Trophoblast cell (in vitro differentiated cells and primary cell): ENCODE measurements at regions not wholly inside any gene's neighbourhood (a gene's known extent, or its start where the extent isn't known, plus 50 kb on each side); places are given as distances from the start of the nearest gene placed in this dataset.

Experiments
- DNase-seq, 2 donors: peaks; one replicate each; pipeline ENCODE4 v3.0.0-alpha.2; 2016
- H2AFZ ChIP-seq: 2 replicates; pipeline ENCODE4 v1.6.1; 2013; ENCODE audit warnings: low read length, moderate library complexity, mild to moderate bottlenecking; ENCODE audit not compliant: insufficient read depth, poor library complexity
- H2AK5ac ChIP-seq: 2 replicates; pipeline ENCODE4 v1.6.1; 2013; ENCODE audit warnings: mild to moderate bottlenecking, low read length
- H2BK120ac ChIP-seq: 2 replicates; pipeline ENCODE4 v1.6.1; 2013; ENCODE audit warnings: low read length, mild to moderate bottlenecking, moderate library complexity; ENCODE audit not compliant: insufficient read depth, poor library complexity
- H2BK12ac ChIP-seq: 2 replicates; pipeline ENCODE4 v1.6.1; 2013; ENCODE audit warnings: mild to moderate bottlenecking, low read length, moderate library complexity
- H2BK5ac ChIP-seq: 2 replicates; pipeline ENCODE4 v1.6.1; 2013; ENCODE audit warnings: low read length, low read depth, moderate library complexity, mild to moderate bottlenecking; ENCODE audit not compliant: poor library complexity
- H3K14ac ChIP-seq: 2 replicates; pipeline ENCODE4 v1.6.1; 2013; ENCODE audit warnings: mild to moderate bottlenecking, low read length
- H3K18ac ChIP-seq: 2 replicates; pipeline ENCODE4 v1.6.1; 2013; ENCODE audit warnings: mild to moderate bottlenecking, low read length
- H3K23ac ChIP-seq: 2 replicates; pipeline ENCODE4 v1.6.1; 2013; ENCODE audit warnings: low read length
- H3K27ac ChIP-seq: 2 replicates; pipeline ENCODE4 v1.5.1; 2013; ENCODE audit warnings: low read depth, mild to moderate bottlenecking, inconsistent platforms, low read length, moderate library complexity
- H3K27me3 ChIP-seq: 2 replicates; pipeline ENCODE4 v1.6.1; 2013; ENCODE audit warnings: inconsistent platforms, mild to moderate bottlenecking, low read length, moderate library complexity; ENCODE audit not compliant: insufficient read depth
- H3K36me3 ChIP-seq, 2 experiments: 1 replicate in 1 of 2; 2 replicates in 1 of 2; pipeline ENCODE4 v1.6.1; 2013; ENCODE audit warnings: low read length in 2 of 2, mild to moderate bottlenecking in 2 of 2, moderate library complexity in 1 of 2; ENCODE audit not compliant: insufficient read depth in 2 of 2, control insufficient read depth in 1 of 2
- H3K4ac ChIP-seq: 2 replicates; pipeline ENCODE4 v1.6.1; 2013; ENCODE audit warnings: low read depth, mild to moderate bottlenecking, low read length, moderate library complexity
- H3K4me1 ChIP-seq, 2 experiments: 1 replicate in 1 of 2; 2 replicates in 1 of 2; pipeline ENCODE4 v1.6.1; 2013; ENCODE audit warnings: low read length in 2 of 2, mild to moderate bottlenecking in 2 of 2, moderate library complexity in 1 of 2; ENCODE audit not compliant: insufficient read depth in 2 of 2, control insufficient read depth in 1 of 2
- H3K4me2 ChIP-seq: 2 replicates; pipeline ENCODE4 v1.6.1; 2013; ENCODE audit warnings: inconsistent platforms, mild to moderate bottlenecking, low read length, moderate library complexity
- H3K4me3 ChIP-seq: 2 replicates; pipeline ENCODE4 v1.5.1; 2013; ENCODE audit warnings: mild to moderate bottlenecking, low read depth, low read length, inconsistent platforms
- H3K79me1 ChIP-seq: one replicate; pipeline ENCODE4 v1.6.1; 2013; ENCODE audit warnings: low read length
- H3K79me2 ChIP-seq: 2 replicates; pipeline ENCODE4 v1.6.1; 2013; ENCODE audit warnings: low read length, mild to moderate bottlenecking; ENCODE audit not compliant: control insufficient read depth, insufficient read depth, poor library complexity
- H3K9ac ChIP-seq: 2 replicates; pipeline ENCODE4 v1.6.1; 2013; ENCODE audit warnings: mild to moderate bottlenecking, low read length
- H3K9me3 ChIP-seq: 2 replicates; pipeline ENCODE4 v1.6.1; 2013; ENCODE audit warnings: low read depth, mild to moderate bottlenecking, control low read depth, inconsistent platforms, low read length; ENCODE audit not compliant: insufficient read depth
- H4K12ac ChIP-seq: 2 replicates; pipeline ENCODE4 v1.6.1; 2013; ENCODE audit warnings: low read depth, mild to moderate bottlenecking, low read length, moderate library complexity
- H4K8ac ChIP-seq: 2 replicates; pipeline ENCODE4 v1.6.1; 2013; ENCODE audit warnings: low read depth, mild to moderate bottlenecking, low read length, moderate library complexity
- H4K91ac ChIP-seq: one replicate; pipeline ENCODE4 v1.6.1; 2013; ENCODE audit warnings: low read depth, mild to moderate bottlenecking, low read length, moderate library complexity
- WGBS: extraction: QIAGEN DNeasy Blood & Tissue Kit; methylation state at CpG from one replicate; pipeline ENCODE4 v1.1.7; 2013; ENCODE audit warnings: missing lambda C conversion rate; ENCODE audit not compliant: insufficient read length, insufficient coverage; ENCODE audit errors: extremely low coverage; 5-methylcytosine and 5-hydroxymethylcytosine counted together

DNA sequence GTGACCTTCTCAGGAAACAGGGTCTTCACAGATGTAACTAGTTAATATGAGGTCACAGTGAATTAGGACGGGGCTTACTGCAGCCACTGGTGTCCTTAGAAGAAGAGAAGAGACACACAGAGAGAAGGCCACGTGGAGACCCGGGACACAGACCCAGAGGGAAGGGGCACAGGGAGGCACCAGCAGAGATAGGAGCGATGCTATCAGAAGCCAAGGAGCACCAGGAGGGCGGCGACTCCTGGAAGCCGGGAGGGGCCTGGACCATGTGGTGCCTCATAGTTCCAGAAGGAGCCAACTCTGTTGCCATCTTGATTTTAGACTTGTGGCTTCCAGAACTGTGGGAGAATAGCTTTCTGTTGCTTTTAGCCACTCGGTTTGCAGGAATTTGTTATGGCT lies 505.9 kb downstream of the TCERG1L start:
- H3K79me2 ChIP-seq = no peaks in the 10 kb centered on the region
- H3K4me1 ChIP-seq = no peaks in the 10 kb centered on the region
- no peak overlapping the region for H3K9ac ChIP-seq
- no peaks in the 10 kb centered on the region for H3K36me3 ChIP-seq
- H3K9me3 ChIP-seq = peaks cover 6% of the 10 kb centered on the region
- no peak overlapping the region for H2BK120ac ChIP-seq
- no peak overlapping the region for H3K14ac ChIP-seq
- no peak overlapping the region for H3K4me3 ChIP-seq
- H4K12ac ChIP-seq = no peak overlapping the region
- H3K23ac ChIP-seq = no peak overlapping the region
- H4K91ac ChIP-seq = no peak overlapping the region
- no CpG with 5 or more reads among the region's 8 CpGs for WGBS
- no peak overlapping the region for H3K27ac ChIP-seq
- H2AK5ac ChIP-seq = no peak overlapping the region
- DNase-seq = no peak
- H3K79me1 ChIP-seq = no peaks in the 10 kb centered on the region
- no peak overlapping the region for H2AFZ ChIP-seq
- H3K4me2 ChIP-seq = no peak overlapping the region
- no peak overlapping the region for H2BK12ac ChIP-seq
- no peak overlapping the region for H4K8ac ChIP-seq
- no peak overlapping the region for H3K4ac ChIP-seq
- H3K18ac ChIP-seq = no peak overlapping the region
- no peaks in the 10 kb centered on the region for H3K27me3 ChIP-seq
- H2BK5ac ChIP-seq = no peak overlapping the region

DNA sequence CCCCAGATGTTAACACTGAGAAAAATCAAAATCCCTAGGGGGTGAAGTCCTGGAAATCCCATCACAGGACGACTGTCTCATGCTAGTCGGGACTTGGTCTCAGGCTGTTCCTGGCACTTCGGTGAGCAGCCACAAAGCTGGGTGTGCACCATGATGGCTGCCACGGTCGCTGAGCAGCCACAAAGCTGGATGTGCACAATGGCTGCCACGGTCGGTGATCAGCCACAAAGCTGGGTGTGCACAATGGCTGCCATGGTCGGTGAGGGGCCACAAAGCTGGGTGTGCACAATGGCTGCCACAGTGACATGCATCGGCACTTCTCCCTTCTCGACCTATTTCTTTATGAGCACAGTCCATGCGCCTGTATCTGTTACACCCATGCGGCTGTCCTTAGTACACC lies 505.1 kb downstream of the TCERG1L start:
- no peaks in the 10 kb centered on the region for H3K4me1 ChIP-seq
- no peak overlapping the region for H2AFZ ChIP-seq
- no peak overlapping the region for H3K4ac ChIP-seq
- no peak overlapping the region for H2BK120ac ChIP-seq
- H2BK12ac ChIP-seq = no peak overlapping the region
- H4K91ac ChIP-seq = no peak overlapping the region
- H3K79me2 ChIP-seq = no peaks in the 10 kb centered on the region
- no peaks in the 10 kb centered on the region for H3K79me1 ChIP-seq
- peaks cover 6% of the 10 kb centered on the region for H3K9me3 ChIP-seq
- H3K9ac ChIP-seq = no peak overlapping the region
- no peak overlapping the region for H3K4me3 ChIP-seq
- H2BK5ac ChIP-seq = no peak overlapping the region
- no peak overlapping the region for H4K12ac ChIP-seq
- no peak overlapping the region for H3K14ac ChIP-seq
- H3K27ac ChIP-seq = no peak overlapping the region
- H3K4me2 ChIP-seq = no peak overlapping the region
- H2AK5ac ChIP-seq = no peak overlapping the region
- no peaks in the 10 kb centered on the region for H3K27me3 ChIP-seq
- DNase-seq = no peak
- no peak overlapping the region for H3K18ac ChIP-seq
- H3K23ac ChIP-seq = no peak overlapping the region
- no peak overlapping the region for H4K8ac ChIP-seq
- no CpG with 5 or more reads among the region's 12 CpGs for WGBS
- H3K36me3 ChIP-seq = no peaks in the 10 kb centered on the region

DNA sequence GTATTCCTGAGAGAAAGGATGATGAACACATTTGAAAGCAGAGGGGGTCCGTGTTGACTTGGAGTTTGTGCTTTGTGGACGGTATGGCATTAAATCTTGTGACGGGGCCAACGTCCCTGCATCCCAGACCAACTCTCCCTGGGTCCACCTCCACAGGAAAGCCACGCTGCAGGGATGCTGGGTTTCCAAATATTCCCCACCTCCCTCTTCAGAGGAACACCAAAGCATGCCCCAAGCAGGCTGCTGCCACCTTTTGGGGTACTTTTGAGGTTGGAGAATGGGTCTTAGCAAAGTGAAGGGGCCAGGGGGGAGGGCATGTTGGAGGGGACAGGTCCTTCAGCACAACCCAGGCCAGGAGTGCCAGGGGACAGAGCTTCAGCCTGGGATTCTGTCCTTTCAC lies 504.4 kb downstream of the TCERG1L start:
- H2BK120ac ChIP-seq = no peak overlapping the region
- H3K4me2 ChIP-seq = no peak overlapping the region
- WGBS = no CpG with 5 or more reads among the region's 5 CpGs
- H3K4me3 ChIP-seq = no peak overlapping the region
- H3K27me3 ChIP-seq = no peaks in the 10 kb centered on the region
- no peak overlapping the region for H4K8ac ChIP-seq
- H2BK5ac ChIP-seq = no peak overlapping the region
- no peak overlapping the region for H2AFZ ChIP-seq
- H3K4me1 ChIP-seq = no peaks in the 10 kb centered on the region
- no peaks in the 10 kb centered on the region for H3K79me2 ChIP-seq
- H3K14ac ChIP-seq = no peak overlapping the region
- no peak overlapping the region for H3K9ac ChIP-seq
- no peak overlapping the region for H2BK12ac ChIP-seq
- H3K36me3 ChIP-seq = no peaks in the 10 kb centered on the region
- no peak overlapping the region for H4K12ac ChIP-seq
- H3K4ac ChIP-seq = no peak overlapping the region
- H2AK5ac ChIP-seq = no peak overlapping the region
- DNase-seq = no peak
- H3K27ac ChIP-seq = no peak overlapping the region
- peaks cover 6% of the 10 kb centered on the region for H3K9me3 ChIP-seq
- no peak overlapping the region for H3K18ac ChIP-seq
- no peak overlapping the region for H3K23ac ChIP-seq
- no peak overlapping the region for H4K91ac ChIP-seq
- no peaks in the 10 kb centered on the region for H3K79me1 ChIP-seq

DNA sequence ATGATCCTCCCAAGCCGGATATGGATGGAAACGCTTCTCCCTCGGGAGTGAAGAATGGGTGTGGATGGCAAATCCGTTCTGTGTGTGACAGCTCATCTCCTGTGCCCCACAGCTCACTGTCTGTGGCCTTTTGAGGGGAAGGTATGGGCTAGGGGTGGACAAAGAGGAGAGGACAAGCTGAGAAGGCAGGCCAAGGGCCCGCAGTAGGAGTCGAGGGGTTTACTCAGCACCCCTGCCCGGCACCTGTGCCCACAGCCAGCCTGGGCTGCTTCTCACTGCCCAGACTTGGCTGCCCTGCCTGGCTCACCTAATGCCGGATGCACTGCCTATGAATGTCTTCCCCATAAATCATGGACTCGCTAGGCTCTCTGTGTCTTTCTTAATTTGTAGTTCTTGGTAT lies 503.8 kb downstream of the TCERG1L start:
- H3K36me3 ChIP-seq = no peaks in the 10 kb centered on the region
- no peak overlapping the region for H2BK5ac ChIP-seq
- H3K27ac ChIP-seq = no peak overlapping the region
- no peaks in the 10 kb centered on the region for H3K27me3 ChIP-seq
- no peak overlapping the region for H3K18ac ChIP-seq
- H3K9ac ChIP-seq = no peak overlapping the region
- H4K8ac ChIP-seq = no peak overlapping the region
- no CpG with 5 or more reads among the region's 9 CpGs for WGBS
- H2AFZ ChIP-seq = no peak overlapping the region
- DNase-seq = no peak
- no peak overlapping the region for H2BK120ac ChIP-seq
- no peak overlapping the region for H3K4me2 ChIP-seq
- no peak overlapping the region for H4K12ac ChIP-seq
- H3K9me3 ChIP-seq = peaks cover 6% of the 10 kb centered on the region
- H3K4me1 ChIP-seq = no peaks in the 10 kb centered on the region
- no peaks in the 10 kb centered on the region for H3K79me2 ChIP-seq
- H3K14ac ChIP-seq = no peak overlapping the region
- H3K23ac ChIP-seq = no peak overlapping the region
- no peak overlapping the region for H3K4ac ChIP-seq
- no peak overlapping the region for H3K4me3 ChIP-seq
- no peak overlapping the region for H4K91ac ChIP-seq
- H2BK12ac ChIP-seq = no peak overlapping the region
- no peaks in the 10 kb centered on the region for H3K79me1 ChIP-seq
- H2AK5ac ChIP-seq = no peak overlapping the region
